HG02763 (cell line): ENCODE measurements at regions not wholly inside any gene's neighbourhood (a gene's known extent, or its start where the extent isn't known, plus 50 kb on each side); places are given as distances from the start of the nearest gene placed in this dataset.

Source experiments
- ATAC-seq: cut with Tn5 transposase; IDR thresholded peaks from one replicate; pipeline ENCODE4 v1.9.1; 2021; ENCODE audit warnings: mild to moderate bottlenecking, moderate library complexity; ENCODE audit not compliant: unreplicated experiment

- ATAC-seq: no peak
These were observed 92.9 kb upstream of the SOD1 start for GRCh38 chr21:31566611-31567010.

GRCh38 chr21:31566064-31566463, 93.4 kb upstream of the SOD1 start:
- no peak for ATAC-seq

- no peak for ATAC-seq
These were observed 95.1 kb upstream of the SOD1 start for GRCh38 chr21:31564439-31564838.

GRCh38 chr21:31560479-31560878, 99.0 kb upstream of the SOD1 start:
- ATAC-seq: no peak

- ATAC-seq: peak; percentile 77
These were observed 99.9 kb upstream of the SOD1 start for GRCh38 chr21:31559368-31560119.

- ATAC-seq: peak; percentile 90
These were observed 100.5 kb upstream of the SOD1 start for GRCh38 chr21:31558962-31559367.

GRCh38 chr21:31558189-31558961, 101.1 kb upstream of the SOD1 start:
- ATAC-seq: no peak

- ATAC-seq: no peak
These were observed 101.9 kb upstream of the SOD1 start for GRCh38 chr21:31557421-31558188.

- no peak for ATAC-seq
These were observed 102.8 kb upstream of the SOD1 start for GRCh38 chr21:31556662-31557061.

GRCh38 chr21:31555741-31556191, 103.7 kb upstream of the SOD1 start:
- no peak for ATAC-seq

GRCh38 chr21:31554511-31555022, 104.9 kb upstream of the SOD1 start:
- peak; percentile 33 for ATAC-seq

- no peak for ATAC-seq
These were observed 105.6 kb upstream of the SOD1 start for GRCh38 chr21:31553926-31554325.

GRCh38 chr21:31553461-31553860, 106.0 kb upstream of the SOD1 start:
- ATAC-seq: no peak

- ATAC-seq: no peak
These were observed 106.7 kb upstream of the SOD1 start for GRCh38 chr21:31552826-31553225.

GRCh38 chr21:31550070-31550469, 109.4 kb upstream of the SOD1 start:
- ATAC-seq: no peak

- no peak for ATAC-seq
These were observed 110.8 kb upstream of the SOD1 start for GRCh38 chr21:31548688-31549087.

GRCh38 chr21:31546443-31547170, 112.9 kb upstream of the SOD1 start:
- ATAC-seq: no peak

- no peak for ATAC-seq
These were observed 114.5 kb upstream of the SOD1 start for GRCh38 chr21:31545036-31545435.

- no peak for ATAC-seq
These were observed 116.3 kb upstream of the SOD1 start for GRCh38 chr21:31543191-31543590.

- ATAC-seq: no peak
These were observed 120.7 kb upstream of the SOD1 start for GRCh38 chr21:31538816-31539215.
